GM21786 (cell line): ENCODE measurements at regions not wholly inside any gene's neighbourhood (a gene's known extent, or its start where the extent isn't known, plus 50 kb on each side); places are given as distances from the start of the nearest gene placed in this dataset.

ENCODE experiments used
- ATAC-seq: cut with Tn5 transposase; IDR thresholded peaks from one replicate; pipeline ENCODE4 v1.9.1; 2021; ENCODE audit not compliant: unreplicated experiment

- ATAC-seq: no peak
Measured at GRCh38 chr11:15794361-15795150, 561.8 kb downstream of the SOX6 start.

- no peak for ATAC-seq
Measured at GRCh38 chr11:15795378-15795777, 561.0 kb downstream of the SOX6 start.

- no peak for ATAC-seq
Measured at GRCh38 chr11:15800111-15800800, 556.1 kb downstream of the SOX6 start.

GRCh38 chr11:15801126-15801525, 555.2 kb downstream of the SOX6 start:
- ATAC-seq: no peak

- no peak for ATAC-seq
Measured at GRCh38 chr11:15801616-15802015, 554.7 kb downstream of the SOX6 start.

- ATAC-seq: no peak
Measured at GRCh38 chr11:15805726-15806125, 550.6 kb downstream of the SOX6 start.

GRCh38 chr11:15806217-15806616, 550.1 kb downstream of the SOX6 start:
- no peak for ATAC-seq

GRCh38 chr11:15807827-15808226, 548.5 kb downstream of the SOX6 start:
- no peak for ATAC-seq

GRCh38 chr11:15810082-15810481, 546.3 kb downstream of the SOX6 start:
- no peak for ATAC-seq

- ATAC-seq: no peak
Measured at GRCh38 chr11:15810525-15810924, 545.8 kb downstream of the SOX6 start.

- no peak for ATAC-seq
Measured at GRCh38 chr11:15815246-15816195, 540.8 kb downstream of the SOX6 start.

- no peak for ATAC-seq
Measured at GRCh38 chr11:15816260-15816871, 540.0 kb downstream of the SOX6 start.

- ATAC-seq: no peak
Measured at GRCh38 chr11:15817001-15817400, 539.3 kb downstream of the SOX6 start.

- no peak for ATAC-seq
Measured at GRCh38 chr11:15818132-15818842, 538.1 kb downstream of the SOX6 start.

GRCh38 chr11:15819679-15820286, 536.6 kb downstream of the SOX6 start:
- ATAC-seq: peak; percentile 74

- ATAC-seq: no peak
Measured at GRCh38 chr11:15821451-15821850, 534.9 kb downstream of the SOX6 start.

- no peak for ATAC-seq
Measured at GRCh38 chr11:15824060-15824459, 532.3 kb downstream of the SOX6 start.

- no peak for ATAC-seq
Measured at GRCh38 chr11:15825976-15826650, 530.2 kb downstream of the SOX6 start.

GRCh38 chr11:15826826-15827225, 529.5 kb downstream of the SOX6 start:
- ATAC-seq: peak; percentile 63
